Activated naive CD8-positive, alpha-beta T cell treated with anti-CD3 and anti-CD28 coated beads, Interleukin-2, amount 50 U/mL, for 24 hours (primary cell): ENCODE measurements at regions not wholly inside any gene's neighbourhood (a gene's known extent, or its start where the extent isn't known, plus 50 kb on each side); places are given as distances from the start of the nearest gene placed in this dataset.
"Not testable (repeated sequence)": the region's sequence is repeated elsewhere in the genome, so short reads cannot be mapped to it uniquely, and the experiment has no call there.

Experiments
- ATAC-seq: fragments of 150-1000 bp; cut with Tn5 transposase; one replicate; pipeline ENCODE4 v1.10.0; 2021
- DNase-seq: peaks from one replicate; pipeline ENCODE4 v3.0.0; 2021
- H3K27ac Mint-ChIP-seq: one replicate; pipeline ENCODE4 v1.8.0; 2021; ENCODE audit warnings: mild to moderate bottlenecking, mixed read lengths
- H3K27me3 Mint-ChIP-seq: one replicate; pipeline ENCODE4 v1.8.0; 2021; ENCODE audit warnings: mixed read lengths
- H3K36me3 Mint-ChIP-seq: one replicate; pipeline ENCODE4 v1.8.0; 2021; ENCODE audit warnings: low read depth, mixed read lengths
- H3K4me1 Mint-ChIP-seq: one replicate; pipeline ENCODE4 v1.8.0; 2021; ENCODE audit warnings: mixed read lengths
- H3K4me3 Mint-ChIP-seq: one replicate; pipeline ENCODE4 v1.8.0; 2021; ENCODE audit warnings: mild to moderate bottlenecking, moderate library complexity, mixed read lengths
- H3K9me3 Mint-ChIP-seq: one replicate; pipeline ENCODE4 v1.8.0; 2021; ENCODE audit warnings: mixed read lengths

DNA sequence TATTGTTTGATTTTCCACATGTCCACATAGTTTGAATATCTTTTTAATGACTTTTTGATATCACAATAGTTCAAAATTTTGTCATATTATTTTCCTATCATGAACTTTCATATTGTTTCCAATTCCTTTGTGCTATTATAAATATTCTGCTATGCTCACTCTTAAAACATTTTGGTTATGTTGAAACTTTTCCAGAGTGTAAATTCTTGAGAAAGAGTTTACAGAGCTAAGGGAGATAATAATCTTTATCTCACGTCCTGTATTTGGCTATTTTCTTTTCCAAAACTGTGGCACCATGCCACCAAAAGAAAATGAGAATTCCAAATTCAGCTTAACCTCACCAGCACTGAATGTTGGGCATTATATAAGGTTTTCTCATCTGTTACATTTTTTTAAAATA, 210.9 kb downstream of the TFAP2B start:
- no peaks in the 10 kb centered on the region for H3K27me3 Mint-ChIP-seq
- no peaks in the 10 kb centered on the region for H3K4me1 Mint-ChIP-seq
- no peak for DNase-seq
- peaks cover 7% of the 10 kb centered on the region for H3K9me3 Mint-ChIP-seq
- H3K4me3 Mint-ChIP-seq, result no peak overlapping the region
- no peak for ATAC-seq
- no peak overlapping the region for H3K27ac Mint-ChIP-seq
- no peaks in the 10 kb centered on the region for H3K36me3 Mint-ChIP-seq

DNA sequence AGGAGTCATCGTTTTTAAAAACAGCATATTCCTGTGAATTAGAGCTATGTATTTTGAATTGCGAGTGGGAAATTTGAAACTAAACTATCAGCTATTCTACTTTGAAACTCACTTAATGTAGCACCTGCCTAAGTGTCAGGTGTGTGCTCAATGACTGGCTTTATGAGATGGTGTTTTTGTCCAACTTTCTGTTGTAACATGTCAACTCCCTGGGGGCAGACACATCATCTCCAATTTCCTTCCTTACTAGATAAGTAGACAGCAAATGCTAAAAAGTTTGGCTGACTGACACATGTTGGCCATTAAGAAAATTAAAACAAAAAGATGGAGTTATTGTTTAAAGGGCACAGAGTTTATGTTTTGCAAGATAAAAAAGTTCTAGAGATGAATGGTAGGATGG, 226.9 kb downstream of the TFAP2B start:
- Mint-ChIP-seq H3K4me1 (no peaks in the 10 kb centered on the region), H3K4me3 (no peak overlapping the region), H3K36me3 (no peaks in the 10 kb centered on the region), H3K27ac (no peak overlapping the region), H3K9me3 (no peaks in the 10 kb centered on the region), H3K27me3 (no peaks in the 10 kb centered on the region)
- DNase-seq, result no peak
- no peak for ATAC-seq

DNA sequence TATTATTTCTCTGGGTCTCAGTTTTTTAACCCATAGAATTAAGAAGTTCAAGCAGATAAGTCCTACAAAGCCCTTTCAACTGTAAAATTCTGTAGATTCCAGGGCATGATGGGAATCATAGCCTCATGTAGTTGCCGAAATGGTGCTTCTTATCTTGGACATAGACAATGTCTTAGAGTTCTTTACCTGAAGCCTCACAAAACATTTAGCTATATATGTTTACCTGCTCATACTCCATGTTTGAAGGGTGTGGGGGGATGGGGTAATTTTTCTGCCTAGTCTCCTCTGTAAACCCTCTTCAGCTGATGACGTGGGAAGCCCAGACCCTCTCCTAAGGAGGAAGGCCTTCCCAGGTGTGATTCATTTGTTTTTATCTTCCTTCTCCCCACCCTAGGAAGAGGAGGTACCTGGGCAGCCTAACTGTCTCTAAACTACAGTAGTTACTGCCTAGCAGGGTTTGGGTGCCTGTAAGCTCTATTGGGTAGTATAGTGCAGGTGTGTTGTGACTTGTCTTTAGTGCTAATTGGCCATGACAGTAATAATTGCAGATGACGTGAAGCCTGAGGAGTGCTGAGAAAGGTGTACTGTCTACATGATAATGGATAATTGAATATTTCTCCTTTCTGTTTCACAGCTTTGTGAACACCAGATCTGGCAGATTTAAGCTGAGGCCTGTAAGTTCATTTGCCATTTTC, 230.8 kb downstream of the TFAP2B start:
- peaks cover 5% of the 10 kb centered on the region for H3K9me3 Mint-ChIP-seq
- H3K36me3 Mint-ChIP-seq, result no peaks in the 10 kb centered on the region
- no peak overlapping the region for H3K4me3 Mint-ChIP-seq
- DNase-seq (no peak), ATAC-seq (no peak)
- no peak overlapping the region for H3K27ac Mint-ChIP-seq
- no peaks in the 10 kb centered on the region for H3K4me1 Mint-ChIP-seq
- no peaks in the 10 kb centered on the region for H3K27me3 Mint-ChIP-seq

DNA sequence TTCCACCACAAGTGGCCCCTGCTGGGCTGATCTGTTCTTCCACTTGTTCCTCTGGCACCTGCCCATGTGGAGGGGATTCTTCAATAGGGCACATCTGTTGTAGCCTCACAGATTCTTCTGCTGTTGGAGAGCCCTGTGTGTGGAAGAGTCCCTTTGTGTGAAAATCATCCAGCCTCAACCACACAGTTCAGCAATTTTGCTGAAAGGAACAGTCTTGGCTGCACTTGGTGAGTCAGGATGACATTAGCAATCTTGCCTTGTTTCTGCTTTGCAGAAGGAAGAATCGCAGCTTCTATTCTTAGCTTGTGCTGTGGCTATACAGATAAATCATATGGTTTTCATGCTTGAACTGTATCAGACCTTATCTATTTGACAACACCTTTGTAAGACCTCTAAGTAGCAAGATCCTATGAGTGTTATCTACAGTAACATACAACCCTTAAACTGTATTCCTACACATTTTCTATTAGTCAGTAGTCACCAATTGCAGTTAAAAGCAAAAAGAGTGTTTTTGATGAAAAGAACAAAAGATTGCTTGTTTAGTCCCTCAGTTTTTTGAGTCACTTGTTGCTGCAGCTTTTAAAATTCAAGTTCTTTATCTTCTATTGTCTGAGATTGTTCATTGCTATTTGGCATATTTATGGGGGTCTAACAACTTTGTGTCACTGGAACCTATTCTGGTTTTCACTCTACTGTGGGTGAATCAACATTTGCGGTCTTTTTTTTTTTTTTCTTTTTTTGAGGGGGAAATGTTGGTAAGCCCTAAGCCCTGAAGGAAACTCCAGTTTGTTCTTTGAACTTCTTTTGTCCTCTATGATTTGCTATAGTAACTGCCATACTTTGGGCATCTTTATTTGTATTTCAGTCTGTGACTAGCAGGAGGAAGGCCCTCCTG, 231.6 kb downstream of the TFAP2B start:
- H3K4me3 Mint-ChIP-seq, result no peak overlapping the region
- H3K27me3 Mint-ChIP-seq, result no peaks in the 10 kb centered on the region
- ATAC-seq, result no peak
- DNase-seq, result no peak
- no peaks in the 10 kb centered on the region for H3K36me3 Mint-ChIP-seq
- peaks cover 8% of the 10 kb centered on the region for H3K9me3 Mint-ChIP-seq
- H3K4me1 Mint-ChIP-seq, result no peaks in the 10 kb centered on the region
- H3K27ac Mint-ChIP-seq, result no peak overlapping the region

DNA sequence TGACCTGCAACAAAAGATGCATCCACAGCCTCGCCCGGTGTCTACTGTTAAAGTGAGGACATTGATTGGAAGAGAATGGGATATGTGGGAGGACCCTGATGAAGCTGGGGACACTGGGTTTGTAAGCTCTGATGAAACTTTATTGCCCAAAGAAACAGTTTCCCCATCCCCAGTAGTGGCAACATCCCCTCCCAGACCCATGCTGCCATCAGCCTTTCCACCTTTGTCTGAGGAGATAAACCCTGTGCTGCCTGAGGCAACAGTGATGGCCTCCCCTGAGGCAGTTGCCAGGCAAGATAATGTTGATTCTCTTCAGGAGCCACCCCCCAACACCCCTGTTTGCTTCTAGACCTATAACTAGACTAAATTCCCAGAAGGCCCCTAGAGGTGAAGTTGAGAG, 234.0 kb downstream of the TFAP2B start:
- not testable (repeated sequence) for H3K27ac Mint-ChIP-seq, H3K4me1 Mint-ChIP-seq, H3K4me3 Mint-ChIP-seq, H3K27me3 Mint-ChIP-seq, ATAC-seq, H3K36me3 Mint-ChIP-seq, DNase-seq, H3K9me3 Mint-ChIP-seq

DNA sequence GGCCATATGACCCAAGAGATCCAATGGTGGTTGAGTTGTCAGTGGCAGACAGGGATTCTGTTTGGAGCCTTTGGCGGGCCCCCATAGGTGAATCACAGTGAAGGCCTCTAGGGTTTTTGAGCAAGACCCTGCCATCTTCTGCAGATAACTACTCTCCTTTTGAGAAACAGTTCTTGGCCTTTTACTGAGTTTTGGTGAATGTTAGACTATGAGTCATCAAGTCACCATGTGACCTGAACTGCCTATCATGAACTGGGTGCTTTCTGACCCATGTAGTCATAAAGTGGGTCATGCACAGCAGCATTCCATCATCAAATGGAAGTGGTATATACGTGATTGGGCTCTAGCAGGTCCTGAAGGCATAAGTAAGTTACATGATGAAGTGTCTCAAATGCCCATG, 236.6 kb downstream of the TFAP2B start:
- DNase-seq, H3K27ac Mint-ChIP-seq, H3K36me3 Mint-ChIP-seq, H3K27me3 Mint-ChIP-seq, H3K4me1 Mint-ChIP-seq, H3K4me3 Mint-ChIP-seq, H3K9me3 Mint-ChIP-seq, ATAC-seq: not testable (repeated sequence)

DNA sequence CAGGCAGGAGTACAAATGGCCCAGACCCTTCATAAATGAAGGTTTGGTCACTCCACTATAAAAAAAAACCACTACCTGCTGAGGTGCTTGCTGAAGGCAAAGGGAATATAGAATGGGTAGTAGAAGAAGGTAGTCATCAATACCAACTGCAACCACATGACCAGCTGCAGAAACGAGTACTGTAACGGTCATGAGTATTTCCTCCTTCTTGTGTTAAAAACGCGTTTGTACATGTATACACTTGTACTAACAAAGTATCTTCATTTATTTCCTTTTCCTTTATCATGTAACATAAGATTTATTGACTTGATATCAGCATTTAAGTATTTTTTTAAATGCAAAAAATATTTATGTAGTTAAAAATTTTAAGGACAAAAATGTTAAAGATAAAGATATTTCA, 238.6 kb downstream of the TFAP2B start:
- H3K9me3 Mint-ChIP-seq, result peaks cover 8% of the 10 kb centered on the region
- H3K4me3 Mint-ChIP-seq, result no peak overlapping the region
- no peaks in the 10 kb centered on the region for H3K27me3 Mint-ChIP-seq
- H3K27ac Mint-ChIP-seq, result no peak overlapping the region
- no peak for DNase-seq
- H3K36me3 Mint-ChIP-seq, result no peaks in the 10 kb centered on the region
- no peaks in the 10 kb centered on the region for H3K4me1 Mint-ChIP-seq
- ATAC-seq, result no peak

DNA sequence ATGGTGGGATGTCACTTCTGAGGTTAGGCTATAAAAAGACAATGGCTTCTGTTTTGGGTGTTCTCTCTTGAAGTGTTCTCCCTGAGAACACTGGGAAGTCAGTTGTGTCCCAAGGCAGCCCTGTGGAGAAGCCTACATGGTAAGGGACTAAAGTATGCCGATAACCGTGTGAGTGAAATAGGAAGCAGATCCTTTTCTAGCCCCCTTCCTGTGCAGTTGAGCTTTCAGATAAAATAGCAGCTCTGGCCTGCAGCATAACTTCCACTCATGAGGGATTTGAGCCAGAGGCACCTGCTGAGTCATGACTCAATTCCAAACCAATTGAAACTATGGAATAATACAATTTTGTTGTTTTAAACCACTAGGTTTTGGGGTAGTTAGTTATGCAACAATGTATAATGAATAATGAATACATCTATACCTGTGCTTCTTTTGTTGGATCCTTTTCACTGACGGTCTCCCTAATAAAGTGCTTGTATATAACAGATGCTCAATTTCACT, 241.6 kb downstream of the TFAP2B start:
- no peak for DNase-seq
- H3K4me3 Mint-ChIP-seq, result no peak overlapping the region
- no peaks in the 10 kb centered on the region for H3K4me1 Mint-ChIP-seq
- peaks cover 2% of the 10 kb centered on the region for H3K27me3 Mint-ChIP-seq
- no peak for ATAC-seq
- H3K27ac Mint-ChIP-seq, result no peak overlapping the region
- peaks cover 10% of the 10 kb centered on the region for H3K9me3 Mint-ChIP-seq
- no peaks in the 10 kb centered on the region for H3K36me3 Mint-ChIP-seq

DNA sequence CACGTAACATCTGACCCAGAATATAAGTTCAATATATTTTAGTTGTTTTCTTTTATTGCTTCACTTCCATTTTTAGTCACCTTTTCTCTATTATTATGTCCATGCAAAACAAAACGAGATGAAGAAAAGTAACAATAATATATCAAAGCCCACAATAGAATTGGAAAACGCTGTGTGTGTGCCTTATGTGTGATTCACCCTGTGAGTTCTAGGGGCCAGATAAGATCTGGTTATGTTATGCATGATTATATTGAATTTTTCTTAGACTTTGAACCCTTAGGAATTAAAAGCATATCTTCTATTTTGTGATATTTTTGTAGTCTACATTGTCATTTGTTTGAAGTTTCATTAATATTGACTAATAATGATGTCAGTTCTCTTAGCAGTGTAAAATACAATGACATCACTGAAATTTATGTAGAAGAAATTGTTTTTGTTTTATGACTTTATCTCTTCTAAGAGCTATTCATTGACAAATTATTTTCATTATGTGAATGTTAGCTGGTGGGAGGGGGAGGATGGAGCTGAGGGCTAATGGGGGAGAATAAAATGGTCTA, 243.6 kb downstream of the TFAP2B start:
- Mint-ChIP-seq H3K4me3 (no peak overlapping the region), H3K4me1 (no peaks in the 10 kb centered on the region), H3K9me3 (peaks cover 10% of the 10 kb centered on the region), H3K27ac (no peak overlapping the region), H3K36me3 (no peaks in the 10 kb centered on the region), H3K27me3 (peaks cover 2% of the 10 kb centered on the region)
- ATAC-seq, result no peak
- DNase-seq, result no peak

DNA sequence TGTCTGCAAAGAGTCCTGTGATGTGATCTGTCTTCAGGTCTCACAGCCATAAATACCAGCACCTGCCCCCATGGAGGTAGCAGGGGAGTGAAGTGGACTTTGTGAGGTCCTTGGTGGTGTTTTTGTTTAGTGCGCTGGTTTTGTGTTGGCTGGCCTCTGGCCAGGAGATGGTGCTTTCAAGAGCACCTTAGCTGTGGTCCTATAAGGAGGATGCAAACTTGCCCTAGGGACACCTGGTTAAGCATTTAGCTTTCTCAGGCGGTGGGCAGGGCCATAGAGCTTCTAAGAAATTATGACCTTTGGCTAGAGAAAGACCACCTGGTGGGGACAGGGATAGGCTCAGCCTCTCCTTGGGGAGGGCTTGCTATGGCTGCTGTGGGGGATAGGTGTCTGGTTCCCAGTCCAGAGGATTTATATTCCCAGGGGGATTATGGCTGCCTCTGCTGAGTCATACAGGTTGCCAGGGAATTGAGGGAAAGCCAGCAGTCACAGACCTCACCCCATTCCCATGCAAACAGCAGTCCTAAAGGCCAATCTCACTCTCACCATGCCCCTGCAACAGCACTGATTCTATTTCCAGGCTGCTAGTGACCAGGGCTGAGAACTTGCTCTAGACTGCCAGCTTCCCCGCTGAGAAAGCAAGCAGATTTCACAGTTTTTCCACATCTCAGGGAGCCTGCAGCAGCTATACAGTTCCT, 259.3 kb downstream of the TFAP2B start:
- ATAC-seq (no peak), DNase-seq (no peak)
- Mint-ChIP-seq H3K4me1 (no peaks in the 10 kb centered on the region), H3K27ac (no peak overlapping the region), H3K9me3 (peaks cover 9% of the 10 kb centered on the region), H3K36me3 (no peaks in the 10 kb centered on the region), H3K4me3 (no peak overlapping the region), H3K27me3 (no peaks in the 10 kb centered on the region)

DNA sequence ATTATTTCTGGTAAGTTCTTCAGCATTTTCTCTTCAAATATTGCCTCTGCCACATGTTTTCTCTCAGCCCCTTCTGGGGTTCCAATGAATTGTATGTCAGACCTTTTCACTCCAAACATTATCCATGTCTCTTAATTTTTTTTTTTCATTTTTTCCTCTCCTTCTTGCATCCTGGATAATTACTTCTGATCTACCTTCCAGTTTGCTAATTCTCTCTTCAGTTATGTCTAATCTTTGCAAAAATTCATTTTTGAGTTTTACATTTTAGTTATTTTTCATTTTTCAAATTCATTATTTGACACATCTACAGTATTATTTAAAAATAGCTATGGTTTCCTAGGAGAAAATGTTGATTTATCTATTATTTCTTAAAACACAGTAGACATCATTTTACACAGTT, 271.7 kb downstream of the TFAP2B start:
- no peak overlapping the region for H3K27ac Mint-ChIP-seq
- H3K9me3 Mint-ChIP-seq, result peaks cover 29% of the 10 kb centered on the region
- H3K27me3 Mint-ChIP-seq, result no peaks in the 10 kb centered on the region
- ATAC-seq, result no peak
- no peaks in the 10 kb centered on the region for H3K36me3 Mint-ChIP-seq
- no peak overlapping the region for H3K4me3 Mint-ChIP-seq
- no peak for DNase-seq
- H3K4me1 Mint-ChIP-seq, result no peaks in the 10 kb centered on the region

DNA sequence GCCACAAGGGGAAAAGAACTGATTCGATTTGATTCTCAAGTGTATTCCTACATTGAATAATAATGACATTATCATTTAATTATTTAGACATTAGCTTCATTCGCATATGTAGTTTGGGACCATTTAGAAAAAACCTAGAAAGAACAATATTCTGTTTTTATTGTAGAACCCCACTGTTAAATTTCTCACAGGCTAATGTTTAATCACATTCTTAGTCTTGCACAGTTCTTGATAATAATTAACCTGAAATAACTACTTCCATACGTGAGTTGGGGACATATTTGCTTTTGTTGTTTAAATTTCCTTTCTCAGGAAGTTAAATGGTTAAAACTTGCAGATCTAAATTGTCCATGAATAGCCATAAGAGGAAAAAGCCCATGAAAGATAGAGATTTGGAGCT, 275.2 kb downstream of the TFAP2B start:
- H3K36me3 Mint-ChIP-seq, result no peaks in the 10 kb centered on the region
- H3K27me3 Mint-ChIP-seq, result no peaks in the 10 kb centered on the region
- H3K4me1 Mint-ChIP-seq, result no peaks in the 10 kb centered on the region
- H3K27ac Mint-ChIP-seq, result no peak overlapping the region
- H3K4me3 Mint-ChIP-seq, result no peak overlapping the region
- DNase-seq (no peak), ATAC-seq (no peak)
- peaks cover 16% of the 10 kb centered on the region for H3K9me3 Mint-ChIP-seq

DNA sequence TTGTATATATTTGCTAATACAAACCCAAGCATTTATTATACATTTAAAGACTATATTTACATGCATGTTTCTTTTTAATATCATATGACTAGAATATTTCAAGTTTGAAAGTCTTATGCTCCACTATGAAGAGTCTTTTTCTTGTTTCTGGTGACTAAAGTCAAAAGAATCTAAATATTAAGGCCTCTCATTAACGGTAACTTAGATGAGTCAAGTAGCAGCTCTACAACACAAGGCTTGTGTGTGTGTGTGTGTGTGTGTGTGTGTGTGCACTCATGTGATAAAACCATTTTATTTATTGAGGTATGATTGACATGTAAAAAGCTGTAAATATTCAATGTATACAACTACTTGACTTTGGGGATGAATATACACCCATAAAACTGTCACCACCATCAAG, 275.6 kb downstream of the TFAP2B start:
- Mint-ChIP-seq H3K4me3 (no peak overlapping the region), H3K9me3 (peaks cover 16% of the 10 kb centered on the region), H3K27me3 (no peaks in the 10 kb centered on the region), H3K27ac (no peak overlapping the region), H3K36me3 (no peaks in the 10 kb centered on the region), H3K4me1 (no peaks in the 10 kb centered on the region)
- no peak for DNase-seq
- ATAC-seq, result no peak

DNA sequence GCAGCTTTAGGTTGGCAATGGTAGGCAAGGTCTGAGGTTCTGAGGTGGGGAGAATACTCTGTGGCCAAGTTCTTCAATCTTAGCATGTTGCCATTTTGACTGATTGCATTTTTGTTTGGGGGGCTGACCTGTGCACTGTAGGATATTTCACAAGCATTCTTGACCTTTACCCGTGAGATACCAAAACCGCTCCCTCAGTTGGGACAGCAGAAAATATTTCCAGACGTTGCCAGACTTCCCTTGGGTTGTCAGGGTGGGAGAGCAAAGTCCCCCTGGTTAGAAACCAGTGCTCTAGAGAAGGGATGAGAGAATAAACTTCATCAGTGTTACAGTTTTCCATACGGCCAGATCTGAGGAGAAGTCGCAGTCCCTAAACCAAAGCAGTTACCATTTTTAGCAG, 279.6 kb downstream of the TFAP2B start:
- H3K4me1 Mint-ChIP-seq, result no peaks in the 10 kb centered on the region
- ATAC-seq, result no peak
- no peak overlapping the region for H3K27ac Mint-ChIP-seq
- H3K27me3 Mint-ChIP-seq, result no peaks in the 10 kb centered on the region
- H3K9me3 Mint-ChIP-seq, result no peaks in the 10 kb centered on the region
- H3K4me3 Mint-ChIP-seq, result no peak overlapping the region
- no peak for DNase-seq
- H3K36me3 Mint-ChIP-seq, result no peaks in the 10 kb centered on the region
